HG03175 (cell line): ENCODE measurements at regions not wholly inside any gene's neighbourhood (a gene's known extent, or its start where the extent isn't known, plus 50 kb on each side); places are given as distances from the start of the nearest gene placed in this dataset.

Experiments used
- ATAC-seq: cut with Tn5 transposase; IDR thresholded peaks from one replicate; pipeline ENCODE4 v1.9.1; 2021; ENCODE audit warnings: mild to moderate bottlenecking, moderate library complexity; ENCODE audit not compliant: unreplicated experiment

DNA sequence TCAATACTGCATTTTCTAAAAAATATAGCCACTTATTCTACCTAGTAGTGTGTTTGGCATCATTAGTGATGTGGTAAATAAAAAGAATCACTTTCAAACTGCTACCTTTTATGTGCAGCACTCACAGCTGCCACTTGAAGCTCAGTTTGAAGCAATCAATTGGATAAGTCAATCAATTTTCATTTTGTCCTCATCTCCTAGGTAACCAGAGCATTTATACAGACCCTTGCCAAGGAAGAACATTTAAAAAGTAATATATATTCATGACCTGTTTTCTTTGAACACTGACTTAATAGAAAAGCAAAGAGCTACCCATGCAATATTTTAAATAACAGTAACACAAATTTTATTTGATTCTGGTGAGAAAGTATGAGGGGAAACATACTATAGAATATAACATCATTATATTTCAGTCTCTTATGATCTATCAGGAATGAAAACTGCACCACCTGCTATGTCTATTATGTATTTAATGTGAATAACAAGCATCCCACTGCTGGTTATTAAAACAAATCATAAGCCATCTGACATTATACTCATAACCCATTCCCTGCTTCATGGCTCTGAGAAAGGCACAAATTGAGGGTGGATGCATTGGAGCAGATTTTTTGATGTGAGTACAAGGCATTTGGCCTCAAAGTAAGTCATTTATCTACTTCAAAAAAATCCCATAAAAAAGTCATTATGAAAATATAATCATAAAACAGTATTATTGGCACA is 168.4 kb upstream of the C21orf91 start:
- no peak for ATAC-seq

DNA sequence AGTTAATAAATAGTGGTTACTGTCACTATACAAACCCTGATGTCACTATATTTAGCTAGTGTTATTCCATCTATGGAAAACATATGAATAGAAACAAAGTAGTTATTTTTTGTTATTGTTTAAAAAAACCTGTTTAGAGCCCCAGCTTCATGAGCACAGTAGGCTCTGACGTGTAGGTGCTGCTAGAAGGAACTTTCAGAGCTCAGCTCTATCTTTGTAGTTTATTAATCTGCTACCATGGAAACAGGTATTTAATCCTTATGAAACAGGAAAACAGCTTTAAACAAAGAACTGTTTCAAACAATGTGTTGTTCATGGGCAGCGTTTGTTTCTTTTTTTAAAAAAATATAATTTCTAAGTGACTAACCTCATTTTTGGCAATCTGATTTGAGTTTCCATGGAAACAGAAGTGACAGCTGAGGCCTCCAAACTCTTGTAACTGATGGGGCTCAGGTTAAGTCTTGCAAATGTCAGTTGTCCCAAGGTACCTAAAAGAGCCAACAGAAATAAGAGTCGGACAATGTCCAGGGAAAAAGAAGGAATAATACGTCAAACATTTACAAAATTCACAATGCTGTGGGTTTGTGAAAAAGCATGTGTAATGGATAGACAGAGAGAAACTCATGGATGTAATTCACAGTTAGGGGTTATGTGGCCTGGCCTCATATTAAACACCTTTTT is 162.0 kb upstream of the C21orf91 start:
- no peak for ATAC-seq

DNA sequence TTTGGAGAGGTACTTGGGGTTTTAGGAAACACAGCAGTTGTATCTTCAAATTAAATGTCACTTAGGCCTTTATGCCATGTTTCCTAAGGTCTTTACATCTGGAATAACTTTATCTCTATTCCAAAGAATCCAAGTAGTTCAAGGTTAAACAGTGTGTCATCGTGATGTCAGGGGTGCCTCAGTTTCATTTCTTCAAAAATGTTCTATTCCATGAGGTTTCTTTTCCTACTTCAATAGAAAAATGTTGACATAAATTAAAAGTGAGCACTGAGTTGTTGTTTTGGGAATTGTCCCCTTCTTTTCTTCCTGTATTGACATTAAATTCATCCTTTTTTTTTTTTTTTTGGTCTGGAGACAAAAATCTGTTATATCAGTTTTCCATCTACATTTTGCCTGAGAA is 160.6 kb upstream of the C21orf91 start:
- ATAC-seq = no peak

- no peak for ATAC-seq
Observed at GRCh38 chr21:17978895-17979294, 159.7 kb upstream of the C21orf91 start.

GRCh38 chr21:17976691-17977090 is 157.5 kb upstream of the C21orf91 start:
- ATAC-seq = no peak

DNA sequence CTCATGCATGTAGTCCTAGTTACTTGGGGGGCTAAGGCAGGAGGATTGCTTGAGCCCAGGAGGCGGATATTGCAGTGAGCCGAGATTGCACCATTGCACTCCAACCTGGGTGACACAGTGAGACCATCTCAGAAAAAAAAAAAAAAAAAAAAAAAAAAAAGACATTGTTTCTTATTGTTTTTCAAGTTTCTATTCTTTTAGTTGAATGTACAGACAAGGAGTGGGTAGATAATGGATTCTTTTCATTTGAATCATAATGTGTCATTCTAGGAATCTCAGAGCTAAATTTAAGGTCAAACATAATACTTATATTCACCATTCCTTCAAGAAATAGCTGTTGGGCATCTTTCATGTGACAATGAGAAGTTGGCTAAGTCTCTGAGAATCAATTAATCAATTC is 157.0 kb upstream of the C21orf91 start:
- ATAC-seq = no peak

DNA sequence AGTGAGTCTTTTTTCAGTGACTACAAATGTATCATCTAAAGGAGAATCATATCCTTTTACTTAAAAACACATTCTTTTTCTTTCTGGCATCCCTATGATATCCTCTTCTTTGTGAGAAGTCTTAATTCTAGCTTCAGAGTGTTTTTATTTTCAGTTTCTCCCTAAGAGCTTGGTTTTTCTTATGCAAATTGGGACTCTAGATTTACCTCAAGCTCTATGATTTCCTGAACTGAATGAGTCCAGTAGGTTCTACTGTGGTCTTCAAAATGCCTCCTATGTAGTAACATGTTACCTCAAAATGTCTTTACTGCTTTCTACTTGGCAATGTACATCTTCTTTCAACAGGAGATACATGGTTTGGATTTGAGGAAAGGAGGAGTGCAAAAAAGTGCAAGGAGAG is 148.2 kb upstream of the C21orf91 start:
- no peak for ATAC-seq

- ATAC-seq = no peak
Observed at GRCh38 chr21:17964716-17965115, 145.6 kb upstream of the C21orf91 start.

DNA sequence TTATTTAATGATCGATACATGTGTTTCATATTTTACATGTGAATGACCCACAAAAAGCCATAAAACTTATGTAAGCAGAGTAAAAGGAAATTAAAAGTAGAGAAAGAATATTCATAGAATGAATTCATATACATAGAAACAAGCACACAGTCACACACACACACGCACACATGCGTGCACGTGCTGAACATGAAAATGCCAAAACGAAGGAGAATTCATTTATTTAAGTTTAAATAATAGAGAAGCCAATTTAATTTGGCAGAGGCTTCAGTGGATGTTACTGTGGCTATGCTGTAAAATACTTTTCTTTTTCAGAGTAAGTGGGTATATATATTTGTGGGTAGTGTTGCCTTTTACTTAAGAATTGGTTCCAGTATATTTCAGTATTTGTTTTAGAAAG is 145.0 kb upstream of the C21orf91 start:
- no peak for ATAC-seq

DNA sequence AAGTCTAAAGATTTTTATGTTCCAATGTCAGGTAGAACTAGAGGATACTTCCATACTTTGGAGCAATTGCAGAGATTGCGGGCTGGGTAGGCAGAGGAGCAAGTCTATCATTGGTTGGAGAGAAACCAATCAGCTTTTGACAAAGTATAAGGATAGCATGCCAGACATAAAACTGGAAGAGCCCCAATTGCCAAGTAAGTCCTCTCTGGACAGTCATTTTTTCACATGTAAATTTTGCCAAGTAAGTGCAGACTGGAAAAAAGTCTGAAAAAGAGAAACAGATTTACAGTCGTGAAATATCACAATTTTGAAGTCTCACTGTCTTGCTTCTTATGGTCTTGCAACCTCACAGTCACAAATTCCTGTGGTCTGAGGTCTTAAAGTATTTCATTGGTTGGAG is 131.4 kb upstream of the C21orf91 start:
- no peak for ATAC-seq

DNA sequence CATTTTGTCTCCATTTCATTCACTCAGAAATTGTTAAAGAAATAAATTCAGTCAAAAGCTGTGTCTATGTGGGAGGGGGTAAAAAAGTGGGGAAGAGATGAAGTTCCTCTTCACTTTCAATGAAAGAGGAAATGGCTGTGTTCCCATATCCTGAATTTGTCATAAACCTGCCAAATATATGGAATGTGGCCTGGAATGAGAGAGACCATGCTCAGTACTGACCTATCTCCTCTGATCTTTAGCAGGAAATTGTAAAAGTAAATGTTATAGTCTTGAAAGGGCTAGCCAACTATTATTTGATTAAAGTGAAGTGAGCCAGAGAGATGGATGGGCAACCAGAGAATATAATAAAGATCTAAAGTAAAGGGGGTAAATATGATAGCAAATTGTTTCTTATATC is 130.3 kb upstream of the C21orf91 start:
- no peak for ATAC-seq

- ATAC-seq = no peak
Observed at GRCh38 chr21:17947531-17947930, 128.4 kb upstream of the C21orf91 start.

DNA sequence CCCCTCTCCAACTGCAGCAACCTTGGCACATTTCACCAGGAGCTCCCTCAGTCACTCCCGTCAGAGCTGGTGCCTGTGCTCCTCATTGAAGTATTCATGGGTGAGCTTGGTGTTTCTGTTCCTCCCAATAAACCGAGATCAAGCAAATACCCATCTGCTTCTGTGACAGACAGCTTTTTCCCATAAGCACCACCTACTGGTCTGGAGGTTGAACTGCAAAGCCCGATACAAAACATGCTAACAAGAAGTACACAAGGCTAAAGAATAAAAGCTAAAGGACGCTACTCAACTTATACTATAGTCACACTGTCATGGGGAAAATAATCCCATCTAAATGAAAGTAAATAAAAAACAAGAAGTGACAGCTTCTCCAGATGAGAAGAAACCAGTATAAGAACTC is 111.9 kb upstream of the C21orf91 start:
- peak; percentile 49 for ATAC-seq

DNA sequence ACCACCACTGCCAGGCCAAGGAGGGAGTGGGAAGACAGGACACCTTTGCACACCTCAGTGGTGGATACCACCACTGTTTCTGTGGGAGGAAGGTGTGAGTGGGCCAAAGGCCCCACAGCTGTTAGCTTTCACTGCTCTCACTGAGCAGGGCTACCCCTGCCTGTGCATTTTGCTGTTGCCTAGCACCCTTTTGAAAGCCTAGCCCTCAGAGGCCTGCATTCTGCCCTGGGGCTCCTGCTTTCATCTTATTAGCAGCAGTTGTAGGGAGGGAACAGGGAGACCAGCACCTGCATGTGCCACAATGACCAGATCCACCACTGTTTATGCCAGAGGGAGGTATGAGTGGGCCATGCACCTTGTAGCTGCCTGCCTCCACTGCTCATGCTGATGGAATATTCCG is 110.9 kb upstream of the C21orf91 start:
- no peak for ATAC-seq

- no peak for ATAC-seq
Observed at GRCh38 chr21:17929510-17929909, 110.4 kb upstream of the C21orf91 start.

DNA sequence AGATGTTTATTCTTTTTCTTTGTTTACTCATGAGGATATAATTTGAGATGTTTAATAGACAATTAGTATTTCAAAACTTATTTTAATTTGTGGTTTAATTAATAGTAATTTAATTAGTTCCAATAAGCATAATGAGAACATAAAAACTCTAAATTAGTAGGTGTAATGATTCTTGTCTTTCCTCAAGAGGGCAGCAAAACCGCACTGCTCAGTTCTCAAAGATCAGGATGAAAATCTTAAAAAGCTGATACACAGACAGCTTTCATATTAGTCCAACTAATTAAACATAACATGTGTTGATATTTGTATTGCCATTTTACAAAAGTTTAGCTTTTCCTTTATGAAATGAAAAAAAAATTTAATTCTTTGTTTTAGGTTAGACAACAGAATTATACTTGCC is 106.7 kb upstream of the C21orf91 start:
- ATAC-seq = no peak

GRCh38 chr21:17925000-17925610 is 105.9 kb upstream of the C21orf91 start:
- peak; percentile 98 for ATAC-seq

GRCh38 chr21:17921579-17922530 is 102.7 kb upstream of the C21orf91 start:
- no peak for ATAC-seq

GRCh38 chr21:17915976-17916375 is 96.8 kb upstream of the C21orf91 start:
- no peak for ATAC-seq

- ATAC-seq = no peak
Observed at GRCh38 chr21:17911628-17912027, 92.5 kb upstream of the C21orf91 start.
